A673 (cell line): ENCODE measurements at regions not wholly inside any gene's neighbourhood (a gene's known extent, or its start where the extent isn't known, plus 50 kb on each side); places are given as distances from the start of the nearest gene placed in this dataset.

ENCODE experiments used
- EZH2 ChIP-seq: fragments of 200-600 bp; sonication (generic); IDR thresholded peaks from 2 replicates; pipeline ENCODE4 v1.6.1; 2017; ENCODE audit warnings: borderline replicate concordance, low read depth, mild to moderate bottlenecking, mixed read lengths, antibody characterized with exemption, low read length; ENCODE audit not compliant: poor library complexity, severe bottlenecking
- TF ChIP-seq, protein P1 (sequence below): fragments of 300-800, 200-600 bp; sonication (generic); conservative IDR thresholded peaks from 2 replicates; pipeline ENCODE4 v1.5.1; 2017; ENCODE audit warnings: low read depth, mild to moderate bottlenecking, antibody characterized with exemption, low read length, moderate library complexity, mixed read lengths

DNA sequence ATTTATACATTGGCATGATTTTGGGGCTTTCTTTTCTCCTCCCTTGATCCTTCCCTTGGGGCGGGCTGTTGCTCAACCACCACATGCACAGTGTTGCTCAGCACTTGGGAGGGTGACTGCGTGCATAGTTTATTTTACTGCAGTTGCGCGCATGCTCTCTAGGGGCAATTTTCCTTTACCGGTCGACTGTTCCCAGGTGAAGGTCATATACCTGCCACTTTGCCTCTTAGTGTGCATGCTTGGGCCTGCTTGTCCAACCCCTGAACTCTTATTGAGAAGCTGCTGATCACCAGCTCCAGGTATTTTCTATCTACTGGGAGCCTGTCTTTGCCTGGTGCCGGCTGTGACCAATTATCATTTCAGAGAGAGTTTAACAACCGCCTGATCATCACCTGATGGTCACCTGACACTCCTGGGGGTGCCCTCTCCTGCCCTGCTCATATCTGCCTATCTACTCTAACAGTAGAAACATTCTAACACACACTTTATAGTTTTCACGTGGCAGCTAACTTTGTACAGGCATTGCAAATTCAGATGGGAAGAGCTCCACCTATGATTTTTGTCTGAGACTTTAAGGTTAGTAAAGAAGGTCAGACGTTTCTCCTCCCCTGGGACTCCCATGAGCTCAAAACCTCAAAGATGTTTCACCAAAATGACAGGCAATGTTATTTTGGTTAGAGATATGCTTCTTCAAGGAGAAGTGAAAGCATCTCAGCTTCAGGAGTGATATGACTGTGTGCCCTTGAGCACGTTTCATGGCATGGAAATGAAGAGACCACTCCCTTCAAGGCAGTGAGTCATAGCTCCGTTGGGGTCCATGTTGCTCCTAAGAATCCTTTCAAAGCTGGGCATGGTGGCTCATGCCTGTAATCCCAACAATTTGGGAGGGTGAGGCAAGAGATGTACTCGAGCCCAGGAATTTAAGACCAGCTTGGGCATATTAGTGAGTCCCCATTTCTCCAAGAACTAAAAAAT, 227.5 kb upstream of the MYLIP start:
- no peak for TF ChIP-seq EZH2
- TF ChIP-seq, protein P1, sequence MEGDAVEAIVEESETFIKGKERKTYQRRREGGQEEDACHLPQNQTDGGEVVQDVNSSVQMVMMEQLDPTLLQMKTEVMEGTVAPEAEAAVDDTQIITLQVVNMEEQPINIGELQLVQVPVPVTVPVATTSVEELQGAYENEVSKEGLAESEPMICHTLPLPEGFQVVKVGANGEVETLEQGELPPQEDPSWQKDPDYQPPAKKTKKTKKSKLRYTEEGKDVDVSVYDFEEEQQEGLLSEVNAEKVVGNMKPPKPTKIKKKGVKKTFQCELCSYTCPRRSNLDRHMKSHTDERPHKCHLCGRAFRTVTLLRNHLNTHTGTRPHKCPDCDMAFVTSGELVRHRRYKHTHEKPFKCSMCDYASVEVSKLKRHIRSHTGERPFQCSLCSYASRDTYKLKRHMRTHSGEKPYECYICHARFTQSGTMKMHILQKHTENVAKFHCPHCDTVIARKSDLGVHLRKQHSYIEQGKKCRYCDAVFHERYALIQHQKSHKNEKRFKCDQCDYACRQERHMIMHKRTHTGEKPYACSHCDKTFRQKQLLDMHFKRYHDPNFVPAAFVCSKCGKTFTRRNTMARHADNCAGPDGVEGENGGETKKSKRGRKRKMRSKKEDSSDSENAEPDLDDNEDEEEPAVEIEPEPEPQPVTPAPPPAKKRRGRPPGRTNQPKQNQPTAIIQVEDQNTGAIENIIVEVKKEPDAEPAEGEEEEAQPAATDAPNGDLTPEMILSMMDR = no peak
